ENCODE measurements at regions not wholly inside any gene's neighbourhood (a gene's known extent, or its start where the extent isn't known, plus 50 kb on each side); places are given as distances from the start of the nearest gene placed in this dataset.

DNA sequence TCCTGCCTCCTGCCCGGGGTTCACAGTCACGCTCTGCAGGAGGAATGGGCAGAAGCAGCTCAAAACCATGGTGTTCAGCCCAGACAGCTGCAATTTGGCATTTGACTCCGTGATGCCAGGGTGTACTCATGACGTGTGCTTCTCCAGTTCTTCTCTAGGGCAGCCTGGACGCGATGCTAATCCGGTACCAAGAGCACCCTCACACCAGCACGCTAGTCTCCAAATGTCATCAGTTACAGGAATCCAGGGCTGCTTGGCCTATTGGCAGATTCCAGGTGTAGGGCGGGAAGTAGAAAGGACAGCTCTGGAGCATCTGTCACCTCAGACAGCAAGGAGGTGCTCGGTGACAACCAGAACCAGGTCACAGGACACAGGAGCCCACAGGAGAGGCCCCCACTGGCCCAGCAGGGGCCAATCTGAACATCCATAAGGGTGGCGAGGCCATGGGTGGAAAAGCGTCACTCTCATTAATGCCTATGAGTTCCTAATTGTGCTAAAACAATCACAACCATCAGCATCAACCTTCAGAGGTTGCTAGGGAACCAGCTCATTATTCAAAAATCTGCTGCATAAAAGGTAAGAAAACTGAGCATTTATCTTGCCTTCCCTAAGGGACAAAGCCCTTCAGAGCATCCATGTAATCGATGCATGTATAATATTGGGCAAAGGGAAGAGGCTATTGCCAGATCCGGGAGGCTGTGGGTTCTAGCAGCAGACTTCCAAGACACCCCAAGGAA is 241.9 kb upstream of the IRX4 start:
- TF ChIP-seq, protein P1, sequence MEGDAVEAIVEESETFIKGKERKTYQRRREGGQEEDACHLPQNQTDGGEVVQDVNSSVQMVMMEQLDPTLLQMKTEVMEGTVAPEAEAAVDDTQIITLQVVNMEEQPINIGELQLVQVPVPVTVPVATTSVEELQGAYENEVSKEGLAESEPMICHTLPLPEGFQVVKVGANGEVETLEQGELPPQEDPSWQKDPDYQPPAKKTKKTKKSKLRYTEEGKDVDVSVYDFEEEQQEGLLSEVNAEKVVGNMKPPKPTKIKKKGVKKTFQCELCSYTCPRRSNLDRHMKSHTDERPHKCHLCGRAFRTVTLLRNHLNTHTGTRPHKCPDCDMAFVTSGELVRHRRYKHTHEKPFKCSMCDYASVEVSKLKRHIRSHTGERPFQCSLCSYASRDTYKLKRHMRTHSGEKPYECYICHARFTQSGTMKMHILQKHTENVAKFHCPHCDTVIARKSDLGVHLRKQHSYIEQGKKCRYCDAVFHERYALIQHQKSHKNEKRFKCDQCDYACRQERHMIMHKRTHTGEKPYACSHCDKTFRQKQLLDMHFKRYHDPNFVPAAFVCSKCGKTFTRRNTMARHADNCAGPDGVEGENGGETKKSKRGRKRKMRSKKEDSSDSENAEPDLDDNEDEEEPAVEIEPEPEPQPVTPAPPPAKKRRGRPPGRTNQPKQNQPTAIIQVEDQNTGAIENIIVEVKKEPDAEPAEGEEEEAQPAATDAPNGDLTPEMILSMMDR (IDR thresholded peaks at IDR 0.05; ENCODE audit: insufficient read depth, low read depth, low read length): no peak
- TF ChIP-seq EZH2 (IDR thresholded peaks at IDR 0.05; ENCODE audit: insufficient read depth, low read length): no peak

Measured in astrocyte (in vitro differentiated cells and primary cell).